OCI-LY3 (cell line): ENCODE measurements at regions not wholly inside any gene's neighbourhood (a gene's known extent, or its start where the extent isn't known, plus 50 kb on each side); places are given as distances from the start of the nearest gene placed in this dataset.

Experiments
- H2AFZ ChIP-seq: fragments of 200-600, 300-600 bp; shearing (Covaris generic); 2 replicates; pipeline ENCODE4 v1.6.0; 2014; ENCODE audit warnings: antibody characterized with exemption, low read depth, low read length
- H3K27ac ChIP-seq: fragments of 200-600, 300-600 bp; sonication (generic); 2 replicates; pipeline ENCODE4 v1.5.1; 2014; ENCODE audit warnings: mild to moderate bottlenecking, low read length, moderate library complexity, mixed read lengths
- H3K27me3 ChIP-seq: fragments of 200-600, 300-600 bp; sonication (generic); 2 replicates; pipeline ENCODE4 v1.6.1; 2014; ENCODE audit warnings: low read depth, low read length, mixed read lengths
- H3K36me3 ChIP-seq: fragments of 200-600, 300-600 bp; sonication (generic); replicated peaks from 2 replicates; pipeline ENCODE3; 2014; ENCODE audit warnings: low read depth, low read length, mixed read lengths
- H3K4me1 ChIP-seq: fragments of 300-600, 200-600 bp; sonication (generic); 2 replicates; pipeline ENCODE4 v1.6.1; 2014; ENCODE audit warnings: low read length, mixed read lengths
- H3K4me2 ChIP-seq: fragments of 200-600, 300-600 bp; sonication (generic); 2 replicates; pipeline ENCODE4 v1.6.1; 2014; ENCODE audit warnings: low read length, mixed read lengths
- H3K4me3 ChIP-seq: fragments of 300-600, 200-600 bp; sonication (generic); 2 replicates; pipeline ENCODE4 v1.5.1; 2014; ENCODE audit warnings: antibody characterized with exemption, mild to moderate bottlenecking, low read length, moderate library complexity
- H3K79me2 ChIP-seq: fragments of 300-600, 200-600 bp; shearing (Covaris generic); 2 replicates; pipeline ENCODE4 v1.6.1; 2014; ENCODE audit warnings: mild to moderate bottlenecking, low read length, mixed read lengths
- H3K9ac ChIP-seq: fragments of 300-600, 200-600 bp; shearing (Covaris generic); 2 replicates; pipeline ENCODE4 v1.6.0; 2014; ENCODE audit warnings: mild to moderate bottlenecking, low read length, moderate library complexity
- H3K9me3 ChIP-seq: fragments of 200-600, 300-600 bp; shearing (Covaris generic); 2 replicates; pipeline ENCODE4 v1.6.1; 2014; ENCODE audit warnings: low read length, mixed read lengths; ENCODE audit not compliant: insufficient read depth
- H4K20me1 ChIP-seq: fragments of 200-600, 300-600 bp; sonication (generic); 2 replicates; pipeline ENCODE4 v1.6.1; 2016; ENCODE audit warnings: low read length, mixed read lengths; ENCODE audit not compliant: insufficient read depth
- CTCF ChIP-seq: fragments of 200-600, 300-600 bp; sonication (generic); IDR thresholded peaks from 2 replicates; pipeline ENCODE4 v1.5.1; 2014; ENCODE audit warnings: antibody characterized with exemption, low read length, low read depth
- EZH2phosphoT487 ChIP-seq: fragments of 200-600 bp; shearing (Covaris generic); IDR thresholded peaks from 2 replicates; pipeline ENCODE4 v1.6.1; 2018; ENCODE audit warnings: antibody characterized with exemption, mixed run types, low read depth

GRCh38 chr2:145207884-145208283, 688.0 kb upstream of the ZEB2 start:
- no peak overlapping the region for H2AFZ ChIP-seq
- no peaks in the 10 kb centered on the region for H3K79me2 ChIP-seq
- no peaks in the 10 kb centered on the region for H3K9me3 ChIP-seq
- H3K27ac ChIP-seq, result no peak overlapping the region
- peaks cover 11% of the 10 kb centered on the region for H3K4me1 ChIP-seq
- TF ChIP-seq EZH2phosphoT487 (no peak), CTCF (no peak)
- H4K20me1 ChIP-seq, result no peaks in the 10 kb centered on the region
- no peak overlapping the region for H3K4me3 ChIP-seq
- no peaks in the 10 kb centered on the region for H3K27me3 ChIP-seq
- no peak overlapping the region for H3K9ac ChIP-seq
- H3K4me2 ChIP-seq, result no peak overlapping the region
- H3K36me3 ChIP-seq, result no peaks in the 10 kb centered on the region

DNA sequence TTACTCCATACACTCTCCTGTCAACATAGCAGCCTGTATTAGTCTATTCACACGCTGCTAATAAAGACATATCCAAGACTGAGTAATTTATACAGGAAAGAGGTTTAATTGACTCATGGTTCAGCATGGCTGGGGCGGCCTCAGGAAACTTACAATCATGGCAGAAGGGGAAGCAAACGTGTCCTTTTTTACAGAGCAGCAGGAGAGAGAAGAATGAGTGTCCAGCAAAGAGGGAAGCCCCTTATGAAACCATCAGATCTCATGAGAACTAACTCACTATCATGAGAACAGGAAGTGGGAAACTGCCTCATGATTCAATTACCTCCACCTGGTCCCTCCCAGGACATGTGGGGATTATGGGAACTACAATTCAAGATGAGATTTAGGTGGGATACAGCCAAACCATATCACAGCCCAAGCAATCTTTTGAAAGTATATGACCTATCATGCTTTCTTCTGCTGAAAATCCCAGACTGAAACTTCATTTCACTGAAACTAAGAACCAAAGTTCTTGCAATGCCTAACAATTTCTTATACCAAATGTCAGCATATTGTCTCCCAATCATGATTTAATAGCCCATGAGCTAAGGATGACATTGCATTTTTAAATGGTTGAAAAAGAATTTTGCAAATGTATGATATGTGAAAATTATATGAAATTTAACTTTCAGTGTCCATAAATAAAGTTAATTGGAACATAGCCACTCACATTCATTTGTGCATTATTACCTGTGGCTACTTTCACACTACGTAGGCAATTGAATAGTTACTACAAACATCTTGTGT, 686.8 kb upstream of the ZEB2 start:
- no peak overlapping the region for H3K9ac ChIP-seq
- no peaks in the 10 kb centered on the region for H3K79me2 ChIP-seq
- H3K4me1 ChIP-seq, result peaks cover 11% of the 10 kb centered on the region
- TF ChIP-seq EZH2phosphoT487, result no peak
- no peak overlapping the region for H3K4me2 ChIP-seq
- no peak overlapping the region for H3K4me3 ChIP-seq
- H3K27me3 ChIP-seq, result no peaks in the 10 kb centered on the region
- no peaks in the 10 kb centered on the region for H3K36me3 ChIP-seq
- H4K20me1 ChIP-seq, result no peaks in the 10 kb centered on the region
- H2AFZ ChIP-seq, result no peak overlapping the region
- H3K27ac ChIP-seq, result no peak overlapping the region
- H3K9me3 ChIP-seq, result no peaks in the 10 kb centered on the region

DNA sequence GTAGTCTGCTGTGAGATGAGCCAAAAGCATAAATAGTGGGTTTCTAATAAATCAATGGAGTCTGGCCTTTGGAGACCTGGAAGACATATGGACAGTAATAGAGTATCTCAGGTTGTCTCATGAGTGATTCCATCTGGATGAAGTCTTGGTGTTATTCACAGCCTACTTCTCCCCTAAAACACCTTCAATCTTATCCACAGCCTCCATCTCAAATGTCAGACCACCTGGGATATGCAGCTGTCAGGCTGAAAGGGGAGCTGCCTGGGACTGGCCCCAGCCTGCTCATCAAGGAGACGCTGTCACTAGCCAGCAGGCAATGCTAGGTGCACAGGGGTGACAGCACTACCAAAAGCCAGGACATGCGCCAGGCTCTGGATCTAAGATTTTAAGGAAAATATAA, 684.0 kb upstream of the ZEB2 start:
- Histone ChIP-seq H3K9ac (no peak overlapping the region), H4K20me1 (no peaks in the 10 kb centered on the region), H3K27ac (no peak overlapping the region), H3K4me3 (no peak overlapping the region), H3K27me3 (no peaks in the 10 kb centered on the region), H3K79me2 (no peaks in the 10 kb centered on the region), H2AFZ (no peak overlapping the region), H3K36me3 (no peaks in the 10 kb centered on the region), H3K4me1 (peaks cover 11% of the 10 kb centered on the region), H3K4me2 (no peak overlapping the region), H3K9me3 (no peaks in the 10 kb centered on the region)
- TF ChIP-seq CTCF (no peak), EZH2phosphoT487 (no peak)

- H3K36me3 ChIP-seq, result no peaks in the 10 kb centered on the region
- TF ChIP-seq CTCF (no peak), EZH2phosphoT487 (no peak)
Observed at GRCh38 chr2:145199827-145200706, 680.1 kb upstream of the ZEB2 start.

More at GRCh38 chr2:145199827-145200706, 680.1 kb upstream of the ZEB2 start:
- no peak overlapping the region for H2AFZ ChIP-seq
- H3K4me3 ChIP-seq, result no peak overlapping the region
- H3K79me2 ChIP-seq, result no peaks in the 10 kb centered on the region
- no peaks in the 10 kb centered on the region for H3K27me3 ChIP-seq
- no peaks in the 10 kb centered on the region for H3K4me1 ChIP-seq
- no peaks in the 10 kb centered on the region for H4K20me1 ChIP-seq
- no peak overlapping the region for H3K4me2 ChIP-seq
- H3K9me3 ChIP-seq, result no peaks in the 10 kb centered on the region
- no peak overlapping the region for H3K27ac ChIP-seq
- H3K9ac ChIP-seq, result no peak overlapping the region
